ENCODE measurements at regions not wholly inside any gene's neighbourhood (a gene's known extent, or its start where the extent isn't known, plus 50 kb on each side); places are given as distances from the start of the nearest gene placed in this dataset.

DNA sequence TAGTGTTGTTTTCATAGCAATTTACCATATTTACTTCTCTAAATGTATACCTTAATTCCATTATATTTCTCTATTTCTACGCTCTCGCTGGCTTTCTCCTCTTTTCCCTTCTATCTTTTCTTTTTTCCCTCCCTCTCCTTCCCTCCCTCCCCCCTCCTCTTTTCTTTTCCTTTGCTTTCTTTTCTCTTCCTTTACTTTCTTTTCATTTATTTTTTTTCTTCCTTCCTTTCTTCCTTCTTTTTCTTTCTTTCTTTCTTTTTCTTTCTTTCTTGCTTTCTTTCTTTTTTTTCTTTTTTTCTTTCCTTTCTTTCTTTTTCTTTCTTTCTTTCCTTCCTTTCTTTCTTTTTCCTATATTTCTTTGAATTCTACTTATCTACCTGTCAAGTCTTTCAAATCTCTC is 533.0 kb upstream of the POT1 start:
- Histone ChIP-seq H3K4me3 (no peak overlapping the region), H3K9me3 (peaks cover 0 to 29% of the 10 kb centered on the region in 2 donors), H3K27me3 (no peaks in the 10 kb centered on the region), H3K4me1 (no peaks in the 10 kb centered on the region), H3K27ac (no peak overlapping the region), H3K36me3 (no peaks in the 10 kb centered on the region)
- ATAC-seq (no peak), DNase-seq (no peak)
- TF ChIP-seq CTCF (IDR thresholded peaks at IDR 0.05), result no peak
- intact Hi-C loops (cut with DNase I), result no loop called here

GRCh38 chr7:125459038-125459437 is 529.4 kb upstream of the POT1 start:
- Histone ChIP-seq H3K4me3 (no peak overlapping the region), H3K27ac (no peak overlapping the region), H3K27me3 (no peaks in the 10 kb centered on the region), H3K9me3 (peaks cover 0 to 38% of the 10 kb centered on the region in 2 donors), H3K36me3 (no peaks in the 10 kb centered on the region), H3K4me1 (no peaks in the 10 kb centered on the region)
- ATAC-seq (no peak), DNase-seq (no peak)
- intact Hi-C loops (cut with DNase I), result no loop called here
- no peak for TF ChIP-seq CTCF (IDR thresholded peaks at IDR 0.05)

DNA sequence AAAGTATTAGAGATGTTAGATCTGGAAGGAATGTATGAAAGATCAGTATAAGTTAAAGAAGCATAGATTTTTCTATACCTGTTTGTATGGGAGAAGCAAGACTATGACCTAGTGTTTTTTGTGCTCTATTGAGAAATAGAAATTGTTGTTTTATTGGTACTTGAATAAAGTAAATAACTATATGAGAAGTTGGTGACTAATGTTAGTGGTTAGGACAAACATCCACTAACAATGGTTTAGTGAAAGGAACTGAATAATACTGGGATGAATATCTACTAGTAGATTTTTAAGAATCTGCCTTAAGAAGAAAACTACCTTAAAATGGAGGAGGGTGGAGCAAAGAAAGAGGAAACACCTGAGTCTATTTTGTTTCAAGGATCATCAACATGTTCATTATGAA is 521.1 kb upstream of the POT1 start:
- H3K4me1 ChIP-seq, result no peaks in the 10 kb centered on the region
- TF ChIP-seq CTCF (IDR thresholded peaks at IDR 0.05), result no peak
- peaks cover 0 to 6% of the 10 kb centered on the region in 2 donors for H3K9me3 ChIP-seq
- DNase-seq, result no peak
- no peaks in the 10 kb centered on the region for H3K27me3 ChIP-seq
- no peak for ATAC-seq
- H3K4me3 ChIP-seq, result no peak overlapping the region
- no peaks in the 10 kb centered on the region for H3K36me3 ChIP-seq
- intact Hi-C loops (cut with DNase I), result no loop called here
- no peak overlapping the region for H3K27ac ChIP-seq

- no peaks in the 10 kb centered on the region for H3K27me3 ChIP-seq
- H3K4me3 ChIP-seq, result no peak overlapping the region
- DNase-seq (peak in 2 of 4 donors; percentile 33 to 54), ATAC-seq (no peak)
- H3K36me3 ChIP-seq, result no peaks in the 10 kb centered on the region
- no peaks in the 10 kb centered on the region for H3K9me3 ChIP-seq
- TF ChIP-seq CTCF (IDR thresholded peaks at IDR 0.05), result no peak
- intact Hi-C loops (cut with DNase I), result no loop called here
- H3K4me1 ChIP-seq, result no peaks in the 10 kb centered on the region
- H3K27ac ChIP-seq, result no peak overlapping the region
Measured at GRCh38 chr7:125445836-125446235, 516.2 kb upstream of the POT1 start.

GRCh38 chr7:125444864-125445263 is 515.2 kb upstream of the POT1 start:
- H3K27me3 ChIP-seq, result no peaks in the 10 kb centered on the region
- no peak overlapping the region for H3K27ac ChIP-seq
- no peaks in the 10 kb centered on the region for H3K4me1 ChIP-seq
- no peaks in the 10 kb centered on the region for H3K9me3 ChIP-seq
- H3K36me3 ChIP-seq, result no peaks in the 10 kb centered on the region
- TF ChIP-seq CTCF (IDR thresholded peaks at IDR 0.05), result no peak
- ATAC-seq, result no peak
- intact Hi-C loops (cut with DNase I), result no loop called here
- no peak for DNase-seq
- H3K4me3 ChIP-seq, result no peak overlapping the region
